Astrocyte of the cerebellum (primary cell): ENCODE measurements at regions not wholly inside any gene's neighbourhood (a gene's known extent, or its start where the extent isn't known, plus 50 kb on each side); places are given as distances from the start of the nearest gene placed in this dataset.

Source experiments
- DNase-seq: peaks from one replicate; pipeline ENCODE4 v3.0.0-alpha.2; 2011; ENCODE audit warnings: low read depth
- H3K4me3 ChIP-seq: 2 replicates; pipeline ENCODE4 v1.5.1; 2011; ENCODE audit warnings: mild to moderate bottlenecking, low read depth, low read length, moderate library complexity
- CTCF ChIP-seq: IDR thresholded peaks from 2 replicates; pipeline ENCODE4 v1.5.1; 2012; ENCODE audit warnings: low read length, low read depth, moderate library complexity, mild to moderate bottlenecking; ENCODE audit errors: missing control alignments
- in situ Hi-C: cut with HindIII; loops from 2 replicates; pipeline ENCODE4 v1.10.0; 2017; ENCODE audit warnings: low sequenced_read_pairs

- no peak for DNase-seq
- in situ Hi-C loops: loop anchor here (5.0 kb wide), 1 partner anchor 49 kb away; no protein-coding TSS in a partner anchor
- TF ChIP-seq CTCF: no peak
- H3K4me3 ChIP-seq: no peak overlapping the region
These were observed 244.0 kb downstream of the TMEM114 start for GRCh38 chr16:8346294-8346693.

GRCh38 chr16:8342276-8342675, 248.0 kb downstream of the TMEM114 start:
- in situ Hi-C loops: no loop called here
- TF ChIP-seq CTCF: no peak
- no peak overlapping the region for H3K4me3 ChIP-seq
- DNase-seq: no peak

GRCh38 chr16:8330761-8331160, 259.6 kb downstream of the TMEM114 start:
- no peak overlapping the region for H3K4me3 ChIP-seq
- DNase-seq: no peak
- no peak for TF ChIP-seq CTCF
- in situ Hi-C loops: no loop called here

- DNase-seq: no peak
- no peak for TF ChIP-seq CTCF
- H3K4me3 ChIP-seq: no peak overlapping the region
- in situ Hi-C loops: no loop called here
These were observed 264.1 kb downstream of the TMEM114 start for GRCh38 chr16:8326232-8326631.

GRCh38 chr16:8323153-8323552, 267.2 kb downstream of the TMEM114 start:
- no peak for DNase-seq
- in situ Hi-C loops: no loop called here

GRCh38 chr16:8320131-8320530, 270.2 kb downstream of the TMEM114 start:
- no peak for DNase-seq
- in situ Hi-C loops: no loop called here
- no peak overlapping the region for H3K4me3 ChIP-seq
- no peak for TF ChIP-seq CTCF

More at GRCh38 chr16:8323153-8323552, 267.2 kb downstream of the TMEM114 start:
- TF ChIP-seq CTCF: no peak
- no peak overlapping the region for H3K4me3 ChIP-seq

- no peak for DNase-seq
- in situ Hi-C loops: no loop called here
- TF ChIP-seq CTCF: no peak
- H3K4me3 ChIP-seq: no peak overlapping the region
These were observed 279.5 kb downstream of the TMEM114 start for GRCh38 chr16:8310816-8311215.
